ENCODE measurements at regions not wholly inside any gene's neighbourhood (a gene's known extent, or its start where the extent isn't known, plus 50 kb on each side); places are given as distances from the start of the nearest gene placed in this dataset.

DNA sequence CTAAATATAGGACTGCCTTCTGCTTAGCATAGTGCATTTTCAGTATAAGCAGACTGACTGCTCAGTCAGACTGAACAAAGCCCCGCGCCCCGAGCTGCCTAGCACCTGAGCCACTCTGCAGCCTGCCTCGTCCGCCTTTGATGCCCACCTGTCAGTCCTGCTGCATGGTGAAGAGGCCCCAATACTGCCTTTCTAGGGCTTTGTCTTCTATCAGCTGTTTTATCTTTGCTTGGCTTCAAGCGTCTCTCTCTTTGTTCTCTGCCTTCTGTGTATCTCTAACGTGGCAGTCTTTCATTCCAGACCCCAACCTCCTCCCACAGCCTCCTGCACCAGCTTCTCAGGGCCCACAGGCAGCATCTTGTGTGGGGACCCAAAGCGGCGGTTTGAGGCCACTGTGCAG, 1001.0 kb downstream of the VRK1 start:
- POLR2A ChIA-PET (ENCODE audit: unreplicated experiment), result no interaction called here
- H3K27me3 ChIP-seq (ENCODE audit: control insufficient read depth, insufficient read depth, low read length), result no peaks in the 10 kb centered on the region
- no peak overlapping the region for H3K4me2 ChIP-seq (ENCODE audit: low read depth, low read length)
- H3K56ac ChIP-seq (ENCODE audit: extremely low read depth, insufficient read depth, low read length), result no peak overlapping the region
- H3K18ac ChIP-seq (ENCODE audit: low read depth, low read length), result no peak overlapping the region
- CTCF ChIA-PET, result no interaction called here
- no peaks in the 10 kb centered on the region for H3K9me1 ChIP-seq (ENCODE audit: insufficient read depth, low read length)
- intact Hi-C loops (cut with micrococcal nuclease), result no loop called here
- TF ChIP-seq, protein P1, sequence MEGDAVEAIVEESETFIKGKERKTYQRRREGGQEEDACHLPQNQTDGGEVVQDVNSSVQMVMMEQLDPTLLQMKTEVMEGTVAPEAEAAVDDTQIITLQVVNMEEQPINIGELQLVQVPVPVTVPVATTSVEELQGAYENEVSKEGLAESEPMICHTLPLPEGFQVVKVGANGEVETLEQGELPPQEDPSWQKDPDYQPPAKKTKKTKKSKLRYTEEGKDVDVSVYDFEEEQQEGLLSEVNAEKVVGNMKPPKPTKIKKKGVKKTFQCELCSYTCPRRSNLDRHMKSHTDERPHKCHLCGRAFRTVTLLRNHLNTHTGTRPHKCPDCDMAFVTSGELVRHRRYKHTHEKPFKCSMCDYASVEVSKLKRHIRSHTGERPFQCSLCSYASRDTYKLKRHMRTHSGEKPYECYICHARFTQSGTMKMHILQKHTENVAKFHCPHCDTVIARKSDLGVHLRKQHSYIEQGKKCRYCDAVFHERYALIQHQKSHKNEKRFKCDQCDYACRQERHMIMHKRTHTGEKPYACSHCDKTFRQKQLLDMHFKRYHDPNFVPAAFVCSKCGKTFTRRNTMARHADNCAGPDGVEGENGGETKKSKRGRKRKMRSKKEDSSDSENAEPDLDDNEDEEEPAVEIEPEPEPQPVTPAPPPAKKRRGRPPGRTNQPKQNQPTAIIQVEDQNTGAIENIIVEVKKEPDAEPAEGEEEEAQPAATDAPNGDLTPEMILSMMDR (conservative IDR thresholded peaks at IDR 0.05; ENCODE audit: low read depth, low read length), result no peak
- no peak for TF ChIP-seq CEBPB (IDR thresholded peaks at IDR 0.05; ENCODE audit: low read depth, low read length)
- TF ChIP-seq MAFK (IDR thresholded peaks at IDR 0.05; ENCODE audit: low read depth, low read length), result no peak
- no peak overlapping the region for H2BK20ac ChIP-seq (ENCODE audit: low read depth, low read length)
- no peak overlapping the region for H2BK15ac ChIP-seq (ENCODE audit: low read depth, low read length)
- DNase-seq (no peak), ATAC-seq (ENCODE audit: low read depth) (no peak)
- no peaks in the 10 kb centered on the region for H3K4me1 ChIP-seq (ENCODE audit: control insufficient read depth, insufficient read depth, low read length)
- H3K23ac ChIP-seq (ENCODE audit: low read depth, low read length), result no peak overlapping the region
- H3K9ac ChIP-seq (ENCODE audit: low read depth, low read length), result no peak overlapping the region
- 54% methylated on average over 5 of the region's 9 CpGs; no CpG with 5 or more reads in 1 of the 2 experiments for WGBS, 2 experiments (ENCODE audit: extremely low coverage in 2 of 2, insufficient read length in 1 of 2)
- H2AFZ ChIP-seq (replicated peaks; ENCODE audit: low read length, poor library complexity), result no peak overlapping the region
- BruUV-seq (replicated peaks), result no TSS peak
- H3K27ac ChIP-seq (ENCODE audit: insufficient read depth, low read length), result no peak overlapping the region
- in situ Hi-C loops (cut with MboI; ENCODE audit: low sequenced_read_pairs), result no loop called here
- H4K91ac ChIP-seq (ENCODE audit: insufficient read depth, low read depth, low read length), result no peak overlapping the region
- H3K4ac ChIP-seq (ENCODE audit: low read depth, low read length), result no peak overlapping the region
- no peak overlapping the region for H2AK9ac ChIP-seq (replicated peaks; ENCODE audit: low read depth, low read length, poor library complexity)
- no peak overlapping the region for H2AK5ac ChIP-seq (ENCODE audit: low read depth, low read length)
- no peak overlapping the region for H2BK5ac ChIP-seq (ENCODE audit: low read depth, low read length, poor library complexity, severe bottlenecking)
- H4K8ac ChIP-seq (ENCODE audit: low read depth in 2 of 2, low read length in 2 of 2), result no peak overlapping the region
- no peaks in the 10 kb centered on the region for H4K20me1 ChIP-seq (ENCODE audit: insufficient read depth, low read length)
- no peak overlapping the region for H2BK120ac ChIP-seq (ENCODE audit: low read depth, low read length)
- no peak overlapping the region for H4K5ac ChIP-seq (ENCODE audit: low read depth, low read length)
- no peaks in the 10 kb centered on the region for H3K79me1 ChIP-seq (ENCODE audit: low read depth in 1 of 2, low read length in 2 of 2)
- no peak overlapping the region for H3K4me3 ChIP-seq (ENCODE audit: insufficient read depth, low read depth, low read length)
- H3K36me3 ChIP-seq (ENCODE audit: control insufficient read depth, insufficient read depth, low read length), result no peaks in the 10 kb centered on the region
- H3K14ac ChIP-seq (replicated peaks; ENCODE audit: low read depth, low read length), result no peak overlapping the region
- peaks cover 30% of the 10 kb centered on the region for H3K9me3 ChIP-seq (ENCODE audit: control insufficient read depth, insufficient read depth, low read length)
- dilution Hi-C loops (cut with HindIII; ENCODE audit: low sequenced_read_pairs, unreplicated experiment), result no loop called here

Measured in IMR-90 (cell line).